Neural progenitor cell (in vitro differentiated cells): ENCODE measurements at regions not wholly inside any gene's neighbourhood (a gene's known extent, or its start where the extent isn't known, plus 50 kb on each side); places are given as distances from the start of the nearest gene placed in this dataset.

Experiments
- CTCF ChIP-seq: fragments of 200-600 bp; sonication (generic); IDR thresholded peaks from 2 replicates; pipeline ENCODE4 v1.5.1; 2017; ENCODE audit warnings: antibody characterized with exemption, mild to moderate bottlenecking
- EZH2 ChIP-seq: fragments of 200-600 bp; sonication (generic); IDR thresholded peaks from 2 replicates; pipeline ENCODE4 v1.6.1; 2017; ENCODE audit warnings: antibody characterized with exemption, mild to moderate bottlenecking, moderate library complexity

- TF ChIP-seq EZH2 = no peak
- TF ChIP-seq CTCF = no peak
These were observed 462.7 kb upstream of the RPS6KA3 start for GRCh38 chrX:20729416-20729815.
